WTC11 (cell line): ENCODE measurements at regions not wholly inside any gene's neighbourhood (a gene's known extent, or its start where the extent isn't known, plus 50 kb on each side); places are given as distances from the start of the nearest gene placed in this dataset.

Experiments
- CREB1 ChIP-seq: sonication (generic); formaldehyde crosslinking; IDR thresholded peaks from 2 replicates; pipeline ENCODE4 v1.8.0; 2023; ENCODE audit warnings: mild to moderate bottlenecking, missing genetic modification reagents
- SMAD4 ChIP-seq: sonication (generic); formaldehyde crosslinking; IDR thresholded peaks from 2 replicates; pipeline ENCODE4 v1.8.0; 2022; ENCODE audit warnings: mild to moderate bottlenecking, missing genetic modification reagents
- SP1 ChIP-seq: sonication (generic); formaldehyde crosslinking; conservative IDR thresholded peaks from 2 replicates; pipeline ENCODE4 v1.8.1; 2022; ENCODE audit warnings: missing genetic modification reagents
- TEAD4 ChIP-seq: sonication (generic); formaldehyde crosslinking; IDR thresholded peaks from 2 replicates; pipeline ENCODE4 v1.8.0; 2022; ENCODE audit warnings: mild to moderate bottlenecking, missing genetic modification reagents
- ZNF416 ChIP-seq: fragments of 250-450 bp; sonication (Bioruptor Pico); IDR thresholded peaks from 2 replicates; pipeline ENCODE4 v1.9.0; 2021; ENCODE audit warnings: mild to moderate bottlenecking, inconsistent platforms
- TF ChIP-seq, protein P1 (sequence below): fragments of 200-600 bp; IDR thresholded peaks from 2 replicates; pipeline ENCODE4 v1.8.0; 2022; ENCODE audit warnings: antibody characterized with exemption
- TF ChIP-seq, protein P2 (sequence below): sonication (generic); formaldehyde crosslinking; IDR thresholded peaks from 2 replicates; pipeline ENCODE4 v1.8.1; 2023; ENCODE audit warnings: mild to moderate bottlenecking, moderate library complexity, missing genetic modification reagents
- TF ChIP-seq, protein P3 (sequence below): sonication (generic); formaldehyde crosslinking; IDR thresholded peaks from 2 replicates; pipeline ENCODE4 v1.8.0; 2022; ENCODE audit warnings: mild to moderate bottlenecking, missing genetic modification reagents

DNA sequence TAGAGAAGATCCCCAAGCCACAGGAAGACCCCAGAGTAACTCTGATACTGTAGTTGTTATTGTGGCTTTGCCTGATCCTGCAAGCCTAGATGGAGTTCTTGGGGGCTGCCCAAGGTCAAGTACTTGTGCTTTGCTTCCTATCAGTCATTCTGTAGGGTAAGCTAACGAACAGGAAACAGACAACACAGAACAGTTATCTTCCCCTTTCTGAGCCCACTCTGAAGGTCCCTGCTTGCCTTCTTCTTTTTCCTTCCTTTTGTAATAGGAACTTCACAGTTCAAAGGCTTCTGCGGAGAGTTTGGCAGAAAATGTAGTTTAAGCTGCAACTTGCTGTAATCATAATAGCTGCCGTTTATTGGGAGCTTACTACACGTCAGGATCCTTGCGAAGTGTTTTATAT, 494.1 kb upstream of the ERCC4 start:
- TF ChIP-seq, protein P1, sequence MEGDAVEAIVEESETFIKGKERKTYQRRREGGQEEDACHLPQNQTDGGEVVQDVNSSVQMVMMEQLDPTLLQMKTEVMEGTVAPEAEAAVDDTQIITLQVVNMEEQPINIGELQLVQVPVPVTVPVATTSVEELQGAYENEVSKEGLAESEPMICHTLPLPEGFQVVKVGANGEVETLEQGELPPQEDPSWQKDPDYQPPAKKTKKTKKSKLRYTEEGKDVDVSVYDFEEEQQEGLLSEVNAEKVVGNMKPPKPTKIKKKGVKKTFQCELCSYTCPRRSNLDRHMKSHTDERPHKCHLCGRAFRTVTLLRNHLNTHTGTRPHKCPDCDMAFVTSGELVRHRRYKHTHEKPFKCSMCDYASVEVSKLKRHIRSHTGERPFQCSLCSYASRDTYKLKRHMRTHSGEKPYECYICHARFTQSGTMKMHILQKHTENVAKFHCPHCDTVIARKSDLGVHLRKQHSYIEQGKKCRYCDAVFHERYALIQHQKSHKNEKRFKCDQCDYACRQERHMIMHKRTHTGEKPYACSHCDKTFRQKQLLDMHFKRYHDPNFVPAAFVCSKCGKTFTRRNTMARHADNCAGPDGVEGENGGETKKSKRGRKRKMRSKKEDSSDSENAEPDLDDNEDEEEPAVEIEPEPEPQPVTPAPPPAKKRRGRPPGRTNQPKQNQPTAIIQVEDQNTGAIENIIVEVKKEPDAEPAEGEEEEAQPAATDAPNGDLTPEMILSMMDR = no peak
- TF ChIP-seq SP1 (CRISPR knock-in tag) = no peak
- TF ChIP-seq, protein P2, sequence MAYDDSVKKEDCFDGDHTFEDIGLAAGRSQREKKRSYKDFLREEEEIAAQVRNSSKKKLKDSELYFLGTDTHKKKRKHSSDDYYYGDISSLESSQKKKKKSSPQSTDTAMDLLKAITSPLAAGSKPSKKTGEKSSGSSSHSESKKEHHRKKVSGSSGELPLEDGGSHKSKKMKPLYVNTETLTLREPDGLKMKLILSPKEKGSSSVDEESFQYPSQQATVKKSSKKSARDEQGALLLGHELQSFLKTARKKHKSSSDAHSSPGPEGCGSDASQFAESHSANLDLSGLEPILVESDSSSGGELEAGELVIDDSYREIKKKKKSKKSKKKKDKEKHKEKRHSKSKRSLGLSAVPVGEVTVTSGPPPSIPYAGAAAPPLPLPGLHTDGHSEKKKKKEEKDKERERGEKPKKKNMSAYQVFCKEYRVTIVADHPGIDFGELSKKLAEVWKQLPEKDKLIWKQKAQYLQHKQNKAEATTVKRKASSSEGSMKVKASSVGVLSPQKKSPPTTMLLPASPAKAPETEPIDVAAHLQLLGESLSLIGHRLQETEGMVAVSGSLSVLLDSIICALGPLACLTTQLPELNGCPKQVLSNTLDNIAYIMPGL (CRISPR knock-in tag) = no peak
- TF ChIP-seq, protein P3, sequence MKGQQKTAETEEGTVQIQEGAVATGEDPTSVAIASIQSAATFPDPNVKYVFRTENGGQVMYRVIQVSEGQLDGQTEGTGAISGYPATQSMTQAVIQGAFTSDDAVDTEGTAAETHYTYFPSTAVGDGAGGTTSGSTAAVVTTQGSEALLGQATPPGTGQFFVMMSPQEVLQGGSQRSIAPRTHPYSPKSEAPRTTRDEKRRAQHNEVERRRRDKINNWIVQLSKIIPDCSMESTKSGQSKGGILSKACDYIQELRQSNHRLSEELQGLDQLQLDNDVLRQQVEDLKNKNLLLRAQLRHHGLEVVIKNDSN (CRISPR knock-in tag) = no peak
- TF ChIP-seq ZNF416 (CRISPR knock-in tag) = no peak
- no peak for TF ChIP-seq CREB1 (CRISPR knock-in tag)
- no peak for TF ChIP-seq SMAD4 (CRISPR knock-in tag)
- TF ChIP-seq TEAD4 (CRISPR knock-in tag) = no peak
